Heart left ventricle (tissue), 13 donors: ENCODE measurements at regions not wholly inside any gene's neighbourhood (a gene's known extent, or its start where the extent isn't known, plus 50 kb on each side); places are given as distances from the start of the nearest gene placed in this dataset.

Experiments
- POLR2A ChIP-seq, 2 donors: fragments of 450-650 bp; IDR thresholded peaks; one replicate each; pipeline ENCODE4 v1.6.1; 2017; ENCODE audit warnings: antibody characterized with exemption in 2 of 2, mild to moderate bottlenecking in 2 of 2, moderate library complexity in 2 of 2
- TF ChIP-seq, protein P1 (sequence below), 12 donors: fragments of 200-600 bp; sonication (generic) in 4 of 12; IDR thresholded peaks; one replicate each; pipeline versions ENCODE4 v1.5.0 to v1.8.0; 2018 to 2022; ENCODE audit warnings: antibody characterized with exemption in 12 of 12, mild to moderate bottlenecking in 5 of 12
- donor health status: ischemic (EF 13 %, LVEDD 7.1; RV severe dilation, severe dysfunction).
- donor health status: DM: no; HTN: yes; CAD: no.
- donor health status: DM: no; HTN: no; CAD: no.
- donor health status: ischemic (EF 25% LVEDD 6.9; RV normal size, moderate dysfunction).
- donor health status: ischemic (EF 25% LVEDD 5.7; RV mildly dilated, moderate dysfunction).
- donor health status: ischemic (EF 35%, LVEDD 5.7; RV mildly dilated, moderate dysfunction).
- donor health status: nonischemic (EF 11% LVEDD 7.7; RV severe dilation, severe dysfunction).
- donor health status: DM: yes; HTN: yes; CAD: no.
- donor health status: PGD.
- donor health status: ischemic (EF 29% LVEDD 5.4; RV normal size, mild dysfunction).
- donor health status: nonischemic (EF 23%, LVEDD 6.1; RV moderate dilation, normal function).

GRCh38 chr3:25086721-25087120, 341.3 kb upstream of the RARB start:
- TF ChIP-seq, protein P1, sequence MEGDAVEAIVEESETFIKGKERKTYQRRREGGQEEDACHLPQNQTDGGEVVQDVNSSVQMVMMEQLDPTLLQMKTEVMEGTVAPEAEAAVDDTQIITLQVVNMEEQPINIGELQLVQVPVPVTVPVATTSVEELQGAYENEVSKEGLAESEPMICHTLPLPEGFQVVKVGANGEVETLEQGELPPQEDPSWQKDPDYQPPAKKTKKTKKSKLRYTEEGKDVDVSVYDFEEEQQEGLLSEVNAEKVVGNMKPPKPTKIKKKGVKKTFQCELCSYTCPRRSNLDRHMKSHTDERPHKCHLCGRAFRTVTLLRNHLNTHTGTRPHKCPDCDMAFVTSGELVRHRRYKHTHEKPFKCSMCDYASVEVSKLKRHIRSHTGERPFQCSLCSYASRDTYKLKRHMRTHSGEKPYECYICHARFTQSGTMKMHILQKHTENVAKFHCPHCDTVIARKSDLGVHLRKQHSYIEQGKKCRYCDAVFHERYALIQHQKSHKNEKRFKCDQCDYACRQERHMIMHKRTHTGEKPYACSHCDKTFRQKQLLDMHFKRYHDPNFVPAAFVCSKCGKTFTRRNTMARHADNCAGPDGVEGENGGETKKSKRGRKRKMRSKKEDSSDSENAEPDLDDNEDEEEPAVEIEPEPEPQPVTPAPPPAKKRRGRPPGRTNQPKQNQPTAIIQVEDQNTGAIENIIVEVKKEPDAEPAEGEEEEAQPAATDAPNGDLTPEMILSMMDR (IDR thresholded peaks at IDR 0.05), result no peak
- TF ChIP-seq POLR2A (IDR thresholded peaks at IDR 0.05), result no peak
